Tongue (tissue), 1 donor: ENCODE measurements at regions not wholly inside any gene's neighbourhood (a gene's known extent, or its start where the extent isn't known, plus 50 kb on each side); places are given as distances from the start of the nearest gene placed in this dataset.

Source experiments
- DNase-seq: peaks from one replicate; pipeline ENCODE4 v3.0.0-alpha.2; 2015

DNA sequence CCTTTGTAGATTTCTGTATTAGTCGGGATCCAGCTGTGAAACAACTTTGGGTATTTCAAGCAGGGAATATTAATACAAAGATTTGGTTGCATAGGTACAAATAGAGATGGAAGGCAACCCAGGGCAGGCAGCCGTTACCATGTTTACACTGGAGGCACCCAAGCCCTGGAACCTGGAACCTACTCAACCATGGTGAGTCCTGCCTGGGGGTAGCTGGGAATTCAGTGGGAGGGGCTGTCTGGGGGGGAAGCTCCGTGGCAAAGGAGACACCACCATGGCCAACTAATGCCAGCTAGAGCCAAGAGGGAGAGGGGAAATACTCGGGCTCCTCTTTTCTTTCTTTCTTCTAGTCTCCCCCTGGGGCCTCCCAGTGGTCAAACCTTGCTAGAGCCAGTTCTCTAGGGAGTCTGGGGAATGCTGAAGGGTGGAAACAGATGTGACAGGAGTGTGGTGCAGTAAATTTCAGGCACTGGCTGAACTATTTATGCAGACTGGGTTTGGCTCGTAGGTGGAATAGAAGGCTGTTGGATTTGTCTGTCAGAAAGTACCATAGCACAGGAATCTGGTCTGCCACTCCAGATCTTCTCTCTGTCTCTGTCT, 91.9 kb upstream of the CACNA1E start:
- DNase-seq = peak; percentile 27

DNA sequence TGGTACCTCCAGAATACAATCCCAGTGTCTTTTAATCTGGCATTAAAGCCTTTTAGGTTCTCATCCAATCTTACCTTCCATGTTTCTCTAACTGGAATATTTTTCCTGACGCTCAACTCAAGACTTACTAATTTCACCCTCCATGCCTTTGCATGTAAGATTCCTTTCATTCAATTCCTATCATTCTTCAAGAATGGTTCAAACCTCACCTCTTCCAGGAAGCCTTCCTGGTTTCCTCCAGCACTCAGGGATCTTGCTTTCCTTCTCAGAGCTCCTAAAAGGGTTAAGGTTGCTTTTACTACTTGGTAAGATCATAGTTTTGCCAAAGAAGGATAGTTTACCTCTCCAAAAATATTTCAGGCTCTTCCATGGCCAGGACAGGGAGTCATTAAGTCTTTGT, 91.2 kb upstream of the CACNA1E start:
- DNase-seq = no peak

DNA sequence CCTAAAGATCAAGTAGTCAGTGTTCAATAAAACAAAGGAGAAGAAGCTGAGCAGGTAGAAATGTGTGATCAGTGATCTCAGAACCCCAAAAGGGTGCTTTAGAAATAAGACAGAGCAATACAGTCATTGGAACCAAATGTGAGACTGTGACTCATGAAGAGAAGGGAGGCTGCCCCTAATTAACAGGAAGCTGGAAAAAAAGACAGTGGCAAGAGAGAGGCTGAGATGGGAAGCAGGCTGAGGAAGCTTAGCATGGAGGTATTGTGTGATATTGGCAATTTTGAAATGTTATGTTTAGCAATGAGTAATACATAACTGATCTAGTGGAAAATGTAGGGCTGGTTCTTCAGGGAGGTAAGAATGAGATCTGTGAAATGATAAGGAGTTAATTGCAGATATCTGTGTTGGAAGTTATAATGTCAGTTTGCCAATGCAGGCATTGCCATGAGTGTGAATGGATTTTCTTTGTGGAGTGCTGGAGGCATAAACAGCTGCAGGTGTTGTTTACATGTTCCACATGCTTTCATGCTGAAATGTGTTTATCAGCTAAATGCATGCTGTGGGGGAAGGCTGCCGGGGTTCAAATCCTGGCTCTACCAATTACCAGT, 90.6 kb upstream of the CACNA1E start:
- DNase-seq = no peak

DNA sequence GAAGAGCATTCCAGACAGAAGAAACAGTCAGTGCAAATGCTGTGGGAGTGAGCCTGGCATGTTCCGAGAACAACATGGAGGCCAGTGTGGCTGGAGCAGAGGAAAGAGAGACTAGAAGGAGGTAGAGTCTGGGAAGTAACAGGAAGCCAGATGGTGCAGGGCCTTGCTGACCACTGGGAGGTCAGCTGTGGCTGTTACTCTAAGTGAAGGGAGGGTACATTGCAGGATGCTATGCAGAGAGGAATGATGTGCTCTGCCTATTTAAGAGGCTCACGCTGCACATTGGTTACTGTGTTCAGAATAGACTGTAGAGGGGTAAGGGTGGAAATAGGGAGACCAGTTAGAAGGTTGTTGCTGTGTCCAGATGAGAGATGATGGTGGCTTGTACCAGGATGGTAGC, 88.6 kb upstream of the CACNA1E start:
- DNase-seq = no peak

DNA sequence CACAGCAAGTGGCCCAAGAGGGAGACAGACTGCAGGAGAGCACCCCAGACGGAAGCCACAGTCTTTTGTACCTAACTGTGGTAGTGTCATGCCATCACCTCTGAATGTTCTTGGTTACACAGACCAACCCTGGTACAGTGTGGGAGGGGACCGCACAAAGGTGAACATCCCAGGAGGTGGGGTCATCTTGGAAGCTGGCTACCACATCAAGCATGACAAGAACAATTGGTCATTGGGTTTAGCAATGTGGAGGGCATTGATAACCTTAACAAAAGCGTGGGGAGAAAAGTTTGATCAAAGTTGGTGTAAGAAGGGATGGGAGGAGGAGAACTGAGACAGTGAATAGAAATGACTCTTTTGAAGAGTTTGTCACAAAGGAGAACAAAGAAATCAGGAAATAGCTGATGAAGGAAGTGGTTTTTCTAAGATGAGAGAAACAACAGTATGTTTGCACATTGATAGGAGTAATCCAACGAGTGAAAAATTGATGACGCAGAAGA, 87.1 kb upstream of the CACNA1E start:
- DNase-seq = no peak

DNA sequence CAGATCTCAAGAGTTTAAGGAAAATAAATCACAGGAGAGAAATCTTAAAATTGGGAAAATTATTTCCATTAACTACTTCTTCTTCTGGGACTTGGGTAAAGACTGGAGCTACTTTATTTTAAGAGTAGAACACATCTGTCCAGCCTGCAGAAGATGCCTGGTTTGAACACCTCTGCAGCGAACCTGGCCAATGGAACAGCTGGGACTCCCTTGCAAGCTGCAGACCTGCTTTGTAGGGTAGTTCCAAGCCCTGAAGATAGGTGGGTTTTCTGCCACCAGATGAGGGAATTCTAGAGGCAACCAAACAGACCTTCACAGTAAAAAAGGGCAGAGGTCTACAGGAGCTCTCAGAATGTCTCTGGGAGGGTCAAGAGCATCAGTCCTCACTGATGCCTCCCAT, 86.5 kb upstream of the CACNA1E start:
- DNase-seq = no peak

DNA sequence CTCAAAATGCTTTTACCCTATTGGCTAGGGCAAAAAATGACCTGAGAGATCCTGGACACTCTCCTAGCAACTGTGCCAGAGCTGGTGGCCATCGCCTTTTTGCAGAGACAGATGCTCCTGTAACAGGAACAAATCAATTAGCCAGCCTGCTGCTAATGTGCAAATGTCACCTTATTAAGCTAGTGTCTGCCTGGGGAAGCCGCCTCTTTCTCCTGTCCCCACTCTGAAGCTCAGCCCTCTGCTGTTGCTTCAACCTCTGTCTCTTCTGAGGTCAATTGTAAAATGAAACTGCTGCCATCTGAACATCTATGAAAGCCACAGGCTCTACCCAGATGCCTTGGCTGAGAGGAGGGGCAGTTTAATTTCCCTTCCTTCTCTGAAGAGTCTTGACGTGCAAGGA, 85.5 kb upstream of the CACNA1E start:
- no peak for DNase-seq

DNA sequence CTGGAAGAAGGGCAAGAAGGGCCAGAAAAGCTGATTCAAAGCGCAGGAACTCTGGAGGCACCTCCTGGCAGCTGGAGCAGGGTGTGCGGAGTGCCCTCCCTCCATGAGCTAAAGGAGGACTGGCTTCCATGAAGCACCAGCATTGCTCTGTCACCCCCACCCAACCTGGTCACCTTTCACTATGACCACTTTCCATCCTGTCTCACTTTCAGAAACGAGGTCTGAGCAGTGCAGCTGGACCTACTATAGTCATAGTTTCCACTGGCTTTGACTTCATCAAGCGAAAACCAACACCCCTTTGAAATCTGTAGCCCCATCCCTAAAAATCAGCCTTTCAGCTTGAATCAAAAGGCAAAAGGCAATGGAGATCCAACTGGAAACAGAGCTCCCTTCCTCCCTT, 84.8 kb upstream of the CACNA1E start:
- no peak for DNase-seq

DNA sequence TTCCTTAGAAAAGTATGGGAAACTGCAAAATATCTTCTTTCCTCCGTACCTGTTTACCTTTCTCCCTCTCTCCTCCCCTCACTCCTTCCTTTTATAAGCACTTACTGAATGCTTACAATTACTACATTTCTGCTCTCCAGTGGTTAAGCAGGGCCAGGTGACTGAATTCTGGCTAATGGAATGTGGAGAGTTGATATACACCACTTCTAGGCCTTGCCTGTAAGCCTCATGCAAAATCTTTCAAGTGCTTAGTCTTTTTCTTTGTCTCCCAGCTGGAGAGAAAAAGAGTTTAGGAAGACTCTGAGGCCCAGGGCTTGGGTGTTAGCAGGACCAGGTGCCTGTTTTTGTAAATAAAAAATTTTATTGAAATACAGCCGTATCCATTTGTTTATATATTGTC, 77.7 kb upstream of the CACNA1E start:
- no peak for DNase-seq

DNA sequence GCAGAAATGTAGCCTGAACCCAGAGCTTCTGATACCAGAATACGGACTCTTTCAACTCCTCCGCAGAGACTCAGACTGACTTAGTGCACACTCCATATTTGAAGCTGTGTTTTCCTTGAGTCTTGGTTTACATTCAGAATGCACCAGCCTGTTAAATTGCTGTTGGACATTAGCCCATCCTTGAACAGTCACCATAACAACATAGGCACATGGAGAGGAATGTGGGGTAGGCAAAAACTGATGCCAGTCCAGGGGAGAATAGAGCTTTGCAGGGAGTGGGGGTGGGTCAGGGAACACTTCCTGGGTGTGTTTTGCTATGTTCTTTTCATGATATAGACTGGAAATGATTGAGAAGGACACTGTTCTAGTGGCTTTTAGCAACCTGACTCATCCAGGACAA, 76.3 kb upstream of the CACNA1E start:
- peak; percentile 22 for DNase-seq

DNA sequence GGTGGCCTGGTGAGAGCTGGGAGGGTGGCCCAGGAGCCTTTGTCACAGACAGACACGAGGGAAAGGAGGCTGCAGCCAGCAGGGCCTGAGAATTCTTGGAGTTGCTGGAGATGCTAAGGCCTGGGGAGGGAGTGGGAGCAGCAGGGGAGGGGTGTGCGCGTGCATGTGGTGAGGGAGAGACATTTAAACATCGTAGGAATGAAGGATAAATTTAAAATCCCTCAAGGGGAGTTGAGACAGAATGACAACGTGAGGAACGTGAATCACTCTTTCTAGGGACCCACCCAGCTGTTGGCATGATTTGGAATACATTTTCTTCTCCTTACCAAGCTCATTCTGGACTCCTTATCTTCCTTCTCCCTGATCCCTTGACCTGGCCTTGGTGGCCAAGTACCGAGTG, 73.3 kb upstream of the CACNA1E start:
- DNase-seq = no peak

DNA sequence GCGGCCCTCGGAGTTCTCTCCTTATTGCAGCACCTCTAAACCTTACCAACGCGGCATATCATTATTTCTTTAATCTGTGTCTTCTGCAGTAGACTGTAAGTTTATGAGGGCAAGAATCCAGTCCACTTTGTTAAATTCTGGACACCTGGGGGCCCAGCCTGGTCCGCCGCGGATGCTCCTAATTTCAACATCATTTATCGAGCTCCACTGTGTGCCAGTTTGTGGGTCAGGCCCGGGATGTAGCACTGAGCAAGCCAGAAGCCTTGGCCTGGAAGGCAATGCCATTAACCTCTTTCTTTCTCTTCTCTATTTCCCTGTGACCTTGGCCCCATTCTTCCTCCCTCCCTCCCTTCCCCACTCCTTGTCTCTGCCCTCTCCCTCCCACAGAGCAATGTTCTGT, 70.6 kb upstream of the CACNA1E start:
- no peak for DNase-seq

DNA sequence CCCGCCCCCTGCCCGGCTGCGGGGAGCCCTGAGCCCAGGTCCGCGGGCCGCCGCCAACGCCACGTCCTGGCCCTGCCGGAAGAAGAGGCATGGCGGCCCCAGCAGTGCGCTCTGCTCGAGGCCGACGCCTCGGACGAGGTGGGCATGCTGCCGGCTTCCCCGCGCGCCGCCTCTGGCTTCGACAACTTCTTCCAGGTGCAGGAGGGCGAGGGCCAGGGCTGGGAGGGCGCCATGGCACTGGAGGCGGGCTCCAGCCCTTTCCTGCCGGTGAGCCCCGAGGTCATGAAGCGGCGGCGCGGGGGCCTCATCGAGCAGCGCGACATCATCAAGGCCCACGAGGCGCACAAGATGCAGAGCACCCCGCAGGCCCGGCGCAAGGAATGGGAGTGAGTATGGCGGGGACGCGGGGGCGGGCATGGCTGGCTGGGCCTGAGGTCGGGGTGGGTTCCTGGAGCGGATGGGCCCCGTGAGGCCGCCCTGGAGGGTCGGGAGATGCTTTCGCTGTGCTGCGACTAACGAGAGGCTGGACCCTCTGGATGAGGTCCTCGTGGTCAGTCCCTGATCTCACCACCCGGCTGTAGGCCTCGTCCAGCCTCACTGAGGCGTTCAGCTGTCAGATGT, 70.0 kb upstream of the CACNA1E start:
- DNase-seq = no peak

DNA sequence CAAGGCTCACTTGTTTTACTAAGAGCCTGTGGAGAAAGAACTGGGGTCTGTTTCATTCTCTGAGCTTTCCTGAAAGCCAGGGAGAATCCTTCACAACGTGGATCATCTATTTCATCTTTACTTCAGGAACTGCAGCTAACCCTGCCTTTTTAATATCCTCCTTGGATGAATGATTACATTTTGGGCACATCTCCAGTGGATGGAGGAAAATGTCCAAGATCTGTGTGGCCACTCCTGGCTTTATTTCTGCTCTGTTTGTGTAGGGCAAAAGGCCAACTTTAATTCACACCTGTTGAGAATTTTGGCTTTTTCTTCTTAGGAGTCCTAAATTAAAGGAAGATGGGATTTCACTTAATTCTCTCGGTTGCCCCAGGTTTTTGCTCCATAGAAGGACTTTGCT, 69.5 kb upstream of the CACNA1E start:
- no peak for DNase-seq

DNA sequence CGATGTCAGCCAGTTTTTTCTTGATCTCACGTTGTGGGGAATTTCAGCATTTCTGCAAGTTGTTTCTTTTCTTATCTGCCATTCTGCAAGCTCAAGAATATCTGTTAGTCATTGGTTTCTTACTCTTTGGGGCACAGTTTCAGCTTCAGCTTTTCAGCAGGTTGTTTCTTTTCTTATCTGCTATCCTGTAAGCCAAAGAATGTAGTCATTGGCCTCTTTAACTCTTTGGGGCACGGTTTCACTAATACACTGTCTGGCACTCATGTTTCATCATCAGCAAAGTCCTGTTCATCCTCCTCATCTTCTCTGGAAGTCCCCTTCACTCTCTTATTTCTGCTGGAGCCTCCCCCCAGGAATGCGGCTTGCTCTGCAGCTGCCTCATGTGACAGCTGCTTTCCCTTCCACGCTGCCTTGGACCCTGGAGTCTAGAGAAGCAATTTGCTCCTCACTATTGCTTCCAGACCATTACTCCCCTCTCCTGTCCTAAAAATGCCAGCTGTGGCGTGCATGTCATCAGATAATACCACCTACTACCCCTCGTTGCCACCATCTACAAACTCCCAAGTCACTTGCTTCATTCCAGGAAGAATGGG, 67.0 kb upstream of the CACNA1E start:
- peak; percentile 86 for DNase-seq

DNA sequence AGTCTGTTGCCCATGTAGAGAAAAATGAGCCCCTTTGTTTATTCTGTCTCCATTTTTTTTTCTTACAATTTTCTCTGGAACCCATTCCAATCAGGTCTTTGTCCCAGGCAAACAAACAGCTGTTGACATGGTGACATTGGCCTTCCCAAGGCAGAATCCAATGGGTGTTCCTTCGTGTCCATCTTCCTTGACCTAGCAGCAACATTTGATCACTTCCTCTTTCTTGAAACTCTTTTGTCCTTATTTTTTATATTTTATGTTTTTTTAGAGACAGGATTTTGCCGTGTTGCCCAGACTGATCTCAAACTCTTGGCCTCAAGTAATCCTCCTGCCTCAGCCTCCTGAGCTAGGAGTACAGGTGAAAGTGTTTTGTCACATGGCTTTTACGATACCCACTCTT, 65.4 kb upstream of the CACNA1E start:
- no peak for DNase-seq

DNA sequence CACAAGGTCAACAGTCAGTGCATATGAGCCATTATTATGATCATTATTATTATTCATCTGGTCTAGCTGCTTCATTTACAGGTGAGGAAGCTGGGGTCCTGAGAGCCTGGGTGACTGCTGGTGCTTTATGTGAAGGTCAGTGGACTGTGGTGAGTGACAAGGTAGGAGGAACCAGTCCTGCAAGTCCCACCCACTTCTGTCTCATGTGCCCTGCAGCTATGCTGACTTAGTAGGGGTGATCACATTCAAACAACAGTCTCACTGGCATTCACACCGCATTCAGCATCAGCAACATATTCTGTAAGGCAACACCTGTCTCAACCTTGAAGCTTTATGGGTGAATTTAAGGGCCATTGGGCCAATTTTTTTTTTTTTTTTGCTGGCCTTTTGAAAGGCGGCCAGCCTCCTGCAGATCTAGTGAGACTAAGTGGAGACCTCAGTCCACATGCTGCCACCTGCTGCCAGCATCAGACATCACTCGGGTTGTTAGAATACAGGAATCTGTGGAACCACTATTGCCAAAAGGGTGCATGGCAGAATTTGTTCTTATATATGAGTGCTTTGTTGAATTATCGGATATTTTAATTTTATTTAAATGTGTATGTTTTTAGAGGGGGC, 59.9 kb upstream of the CACNA1E start:
- DNase-seq = peak; percentile 70

DNA sequence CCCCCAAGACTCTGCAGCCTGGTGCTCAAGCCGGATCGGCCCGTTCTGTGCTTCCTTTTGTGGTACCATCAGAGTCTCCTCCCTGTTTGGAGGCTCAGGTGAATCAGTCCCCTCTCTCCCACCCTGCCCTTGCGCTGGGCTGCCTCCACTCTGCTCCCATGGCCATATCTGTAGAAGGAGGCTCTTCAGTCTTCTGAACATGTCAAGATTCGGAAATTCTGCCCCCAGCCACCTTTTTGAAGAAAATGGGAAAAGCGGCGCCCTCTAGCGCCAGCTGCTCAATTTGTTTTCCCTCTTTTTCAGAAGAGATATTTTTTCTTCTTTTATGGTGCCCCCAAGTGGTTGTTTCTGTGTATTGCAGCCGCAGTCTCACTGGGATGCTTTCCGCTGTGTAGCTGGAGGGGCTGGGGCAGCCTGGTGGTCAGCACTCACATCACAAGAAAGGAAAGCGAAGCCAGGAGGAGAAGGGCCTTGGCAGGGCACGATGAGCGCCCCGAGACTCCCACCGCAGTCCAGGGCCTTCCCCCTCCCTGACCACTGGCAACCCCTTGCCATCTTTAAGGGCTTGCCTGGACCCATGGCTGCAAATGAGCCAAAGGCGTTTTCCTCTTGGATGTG, 58.4 kb upstream of the CACNA1E start:
- DNase-seq = peak; percentile 92

DNA sequence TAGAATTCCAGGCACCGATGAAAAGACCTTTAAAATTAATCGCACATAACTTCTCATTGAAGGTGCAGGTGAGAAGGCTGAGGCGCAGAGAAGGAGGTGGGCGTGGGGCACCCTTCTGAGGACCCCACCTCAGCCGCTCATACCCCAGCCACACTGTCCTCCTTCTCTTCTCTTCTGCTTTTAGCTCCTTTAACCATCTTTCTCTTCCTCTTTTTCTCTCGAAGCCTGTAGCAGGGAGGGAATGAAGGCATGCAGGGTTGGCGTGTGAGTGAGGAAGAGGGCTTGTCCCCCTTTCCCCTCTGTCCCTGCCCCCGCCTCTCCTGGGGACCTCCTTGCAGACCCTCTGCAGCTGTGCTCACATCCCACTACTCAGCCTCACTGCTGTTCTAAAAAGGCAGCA, 57.8 kb upstream of the CACNA1E start:
- DNase-seq = no peak

DNA sequence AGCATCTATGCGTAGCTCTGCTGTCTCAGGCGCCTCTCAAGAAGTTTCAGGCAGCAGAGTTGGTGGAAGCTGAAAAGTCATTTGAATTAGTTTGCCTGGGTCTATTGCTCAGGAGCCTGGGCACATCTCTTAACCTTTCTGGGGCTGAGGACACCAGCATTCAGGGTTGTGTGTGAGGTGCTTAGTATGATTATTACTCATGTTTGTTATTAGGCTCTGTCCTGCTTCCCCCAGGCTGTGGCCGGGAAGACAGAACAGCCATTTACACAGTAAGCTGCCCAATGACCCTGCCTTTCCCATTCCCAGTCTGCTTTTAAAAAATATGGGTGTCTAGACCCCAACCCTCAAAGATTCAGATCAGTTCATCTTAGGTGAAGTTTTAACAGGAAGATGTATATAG, 53.9 kb upstream of the CACNA1E start:
- no peak for DNase-seq

DNA sequence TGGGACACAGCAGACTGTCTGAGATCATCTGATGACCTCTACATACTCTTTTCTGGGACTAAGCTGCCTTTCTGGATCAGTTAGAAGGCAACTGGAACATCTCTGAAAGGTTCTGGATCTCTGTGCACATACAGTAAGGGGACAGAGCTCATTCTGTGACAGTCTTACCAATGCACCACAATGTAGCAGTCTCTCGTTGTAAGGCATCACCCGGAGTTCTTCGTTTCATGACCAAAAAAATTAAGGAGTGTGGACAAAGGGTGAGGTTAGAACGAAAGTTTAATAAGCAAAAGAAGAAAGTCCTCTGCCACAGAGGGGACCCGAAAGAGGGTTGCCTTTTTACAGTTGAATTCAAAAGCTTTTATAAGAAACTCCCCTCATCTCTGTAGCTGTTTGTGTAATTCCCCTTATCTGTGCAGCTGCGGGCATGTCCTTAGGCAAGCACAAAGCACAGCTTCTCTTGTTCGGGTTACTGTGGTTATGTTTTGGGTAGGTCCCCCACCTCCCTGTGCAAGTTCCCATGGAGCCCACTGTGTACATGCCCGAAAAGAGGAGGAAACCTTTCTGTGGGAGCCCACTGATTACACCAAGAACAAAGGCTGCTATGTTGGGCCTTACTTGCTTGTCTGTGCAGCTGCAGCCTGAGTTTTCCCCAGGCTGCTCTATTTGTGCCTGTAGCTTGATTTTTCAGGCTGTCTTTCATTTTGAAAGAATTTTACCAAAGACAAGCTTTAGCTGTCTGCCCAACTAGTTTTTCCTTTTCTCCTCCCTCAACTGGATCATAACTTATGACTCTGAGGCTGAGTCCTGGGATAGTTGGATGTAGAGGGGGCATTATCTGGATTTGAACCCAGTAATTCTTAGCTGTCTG, 53.1 kb upstream of the CACNA1E start:
- no peak for DNase-seq
